Activated naive CD4-positive, alpha-beta T cell treated with anti-CD3 and anti-CD28 coated beads for 36 hours (primary cell): ENCODE measurements at regions not wholly inside any gene's neighbourhood (a gene's known extent, or its start where the extent isn't known, plus 50 kb on each side); places are given as distances from the start of the nearest gene placed in this dataset.
"Not testable (repeated sequence)": the region's sequence is repeated elsewhere in the genome, so short reads cannot be mapped to it uniquely, and the experiment has no call there.

Experiments used
- CTCF ChIA-PET: fragments of 350-600 bp; sonication (Branson Sonifier 250); formaldehyde crosslinking; loops from one replicate; lab custom pipeline; 2021; ENCODE audit warnings: antibody characterized with exemption; lab: Charles Lee
- DNase-seq: peaks from one replicate; pipeline ENCODE4 v3.0.0-alpha.2; 2020
- H3K27ac Mint-ChIP-seq: one replicate; pipeline ENCODE4 v1.8.0; 2021; ENCODE audit warnings: mild to moderate bottlenecking, mixed read lengths
- H3K27me3 Mint-ChIP-seq: one replicate; pipeline ENCODE4 v1.8.0; 2021; ENCODE audit warnings: low read depth, mixed read lengths
- H3K36me3 Mint-ChIP-seq: one replicate; pipeline ENCODE4 v1.8.0; 2021; ENCODE audit warnings: low read depth, mixed read lengths
- H3K4me1 Mint-ChIP-seq: one replicate; pipeline ENCODE4 v1.8.0; 2021; ENCODE audit warnings: low read depth, mixed read lengths
- H3K4me3 Mint-ChIP-seq: one replicate; pipeline ENCODE4 v1.8.0; 2021; ENCODE audit warnings: mild to moderate bottlenecking, moderate library complexity, mixed read lengths
- H3K9me3 Mint-ChIP-seq: one replicate; pipeline ENCODE4 v1.8.0; 2021; ENCODE audit warnings: mixed read lengths
- intact Hi-C: fragments of 100-400 bp; cut with micrococcal nuclease; formaldehyde crosslinking; loops from one replicate; pipeline ENCODE4 v1.15.1; 2023

- H3K4me1 Mint-ChIP-seq, H3K27me3 Mint-ChIP-seq, CTCF ChIA-PET, H3K27ac Mint-ChIP-seq, intact Hi-C loops, H3K4me3 Mint-ChIP-seq, DNase-seq, H3K36me3 Mint-ChIP-seq, H3K9me3 Mint-ChIP-seq: not testable (repeated sequence)
Observed at GRCh38 chr3:198137038-198137835, 177.2 kb downstream of the LMLN start.

- H3K27ac Mint-ChIP-seq, H3K36me3 Mint-ChIP-seq, DNase-seq, intact Hi-C loops, H3K4me3 Mint-ChIP-seq, H3K4me1 Mint-ChIP-seq, H3K27me3 Mint-ChIP-seq, CTCF ChIA-PET, H3K9me3 Mint-ChIP-seq: not testable (repeated sequence)
Observed at GRCh38 chr3:198138205-198138604, 178.2 kb downstream of the LMLN start.

- DNase-seq, H3K4me1 Mint-ChIP-seq, H3K27me3 Mint-ChIP-seq, H3K36me3 Mint-ChIP-seq, H3K4me3 Mint-ChIP-seq, CTCF ChIA-PET, H3K9me3 Mint-ChIP-seq, H3K27ac Mint-ChIP-seq, intact Hi-C loops: not testable (repeated sequence)
Observed at GRCh38 chr3:198139037-198139436, 179.0 kb downstream of the LMLN start.

GRCh38 chr3:198139513-198140167 is 179.6 kb downstream of the LMLN start:
- H3K4me1 Mint-ChIP-seq, DNase-seq, H3K4me3 Mint-ChIP-seq, H3K27me3 Mint-ChIP-seq, H3K9me3 Mint-ChIP-seq, H3K27ac Mint-ChIP-seq, H3K36me3 Mint-ChIP-seq, intact Hi-C loops, CTCF ChIA-PET: not testable (repeated sequence)

- H3K36me3 Mint-ChIP-seq, DNase-seq, intact Hi-C loops, H3K27me3 Mint-ChIP-seq, H3K4me1 Mint-ChIP-seq, H3K4me3 Mint-ChIP-seq, H3K27ac Mint-ChIP-seq, H3K9me3 Mint-ChIP-seq, CTCF ChIA-PET: not testable (repeated sequence)
Observed at GRCh38 chr3:198143300-198144137, 183.5 kb downstream of the LMLN start.

- H3K36me3 Mint-ChIP-seq, H3K4me3 Mint-ChIP-seq, H3K27me3 Mint-ChIP-seq, intact Hi-C loops, H3K27ac Mint-ChIP-seq, H3K9me3 Mint-ChIP-seq, H3K4me1 Mint-ChIP-seq, DNase-seq: not testable (repeated sequence)
- CTCF ChIA-PET, result interaction anchor here (1.2 kb wide), 1 partner anchor 84 kb away, joined by 3 read pairs; no protein-coding TSS in a partner anchor
Observed at GRCh38 chr3:198145231-198145784, 185.3 kb downstream of the LMLN start.

- not testable (repeated sequence) for H3K9me3 Mint-ChIP-seq
Observed at GRCh38 chr3:198146070-198146469, 186.1 kb downstream of the LMLN start.

GRCh38 chr3:198146559-198147164 is 186.6 kb downstream of the LMLN start:
- H3K27me3 Mint-ChIP-seq, H3K27ac Mint-ChIP-seq, CTCF ChIA-PET, H3K4me1 Mint-ChIP-seq, H3K9me3 Mint-ChIP-seq, intact Hi-C loops, DNase-seq, H3K36me3 Mint-ChIP-seq, H3K4me3 Mint-ChIP-seq: not testable (repeated sequence)

More at GRCh38 chr3:198146070-198146469, 186.1 kb downstream of the LMLN start:
- H3K36me3 Mint-ChIP-seq, H3K4me1 Mint-ChIP-seq, CTCF ChIA-PET, DNase-seq, H3K27ac Mint-ChIP-seq, H3K4me3 Mint-ChIP-seq, intact Hi-C loops, H3K27me3 Mint-ChIP-seq: not testable (repeated sequence)

- DNase-seq, H3K4me3 Mint-ChIP-seq, intact Hi-C loops, H3K36me3 Mint-ChIP-seq, H3K27me3 Mint-ChIP-seq, H3K4me1 Mint-ChIP-seq, CTCF ChIA-PET, H3K9me3 Mint-ChIP-seq, H3K27ac Mint-ChIP-seq: not testable (repeated sequence)
Observed at GRCh38 chr3:198147213-198147612, 187.2 kb downstream of the LMLN start.

GRCh38 chr3:198147993-198148392 is 188.0 kb downstream of the LMLN start:
- H3K36me3 Mint-ChIP-seq, H3K4me3 Mint-ChIP-seq, CTCF ChIA-PET: not testable (repeated sequence)

GRCh38 chr3:198149904-198150303 is 189.9 kb downstream of the LMLN start:
- H3K36me3 Mint-ChIP-seq, H3K27me3 Mint-ChIP-seq, H3K9me3 Mint-ChIP-seq, DNase-seq, intact Hi-C loops, H3K4me3 Mint-ChIP-seq, H3K27ac Mint-ChIP-seq, CTCF ChIA-PET, H3K4me1 Mint-ChIP-seq: not testable (repeated sequence)

More at GRCh38 chr3:198147993-198148392, 188.0 kb downstream of the LMLN start:
- DNase-seq, H3K4me1 Mint-ChIP-seq, H3K27me3 Mint-ChIP-seq, H3K27ac Mint-ChIP-seq, intact Hi-C loops, H3K9me3 Mint-ChIP-seq: not testable (repeated sequence)

- H3K4me1 Mint-ChIP-seq, H3K36me3 Mint-ChIP-seq, H3K4me3 Mint-ChIP-seq, intact Hi-C loops, DNase-seq, CTCF ChIA-PET, H3K27ac Mint-ChIP-seq, H3K9me3 Mint-ChIP-seq, H3K27me3 Mint-ChIP-seq: not testable (repeated sequence)
Observed at GRCh38 chr3:198151867-198152266, 191.8 kb downstream of the LMLN start.
